OCI-LY3 (cell line): ENCODE measurements at regions not wholly inside any gene's neighbourhood (a gene's known extent, or its start where the extent isn't known, plus 50 kb on each side); places are given as distances from the start of the nearest gene placed in this dataset.

ENCODE experiments used
- CTCF ChIP-seq: fragments of 200-600, 300-600 bp; sonication (generic); IDR thresholded peaks from 2 replicates; pipeline ENCODE4 v1.5.1; 2014; ENCODE audit warnings: antibody characterized with exemption, low read length, low read depth
- EZH2phosphoT487 ChIP-seq: fragments of 200-600 bp; shearing (Covaris generic); IDR thresholded peaks from 2 replicates; pipeline ENCODE4 v1.6.1; 2018; ENCODE audit warnings: antibody characterized with exemption, mixed run types, low read depth

DNA sequence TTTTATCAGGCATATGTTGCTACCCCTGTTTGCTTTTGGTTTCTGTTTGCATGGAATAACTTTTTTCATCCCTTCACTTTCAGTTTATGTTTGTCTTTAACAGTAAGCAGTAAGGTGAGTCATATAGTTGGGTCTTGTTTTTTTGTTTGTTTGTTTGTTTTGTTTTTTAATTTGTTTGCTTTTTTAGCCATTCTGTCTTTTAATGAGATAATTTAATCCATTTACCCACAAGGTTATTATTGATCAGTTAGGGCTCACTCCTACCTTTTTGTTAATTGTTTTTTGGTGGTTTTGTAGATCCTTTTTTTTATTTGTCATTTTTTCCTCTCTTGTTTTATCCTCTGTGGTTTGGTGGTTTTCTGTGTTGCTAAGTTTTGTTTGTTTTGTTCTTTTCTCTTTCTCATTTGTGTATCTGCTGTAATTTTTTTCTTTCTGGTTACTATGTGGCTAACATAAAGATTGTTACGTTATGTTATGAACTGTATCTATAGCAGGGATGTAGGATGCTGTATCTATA, 379.5 kb upstream of the MAD2L1 start:
- TF ChIP-seq CTCF (no peak), EZH2phosphoT487 (no peak)
